Ramos (cell line): ENCODE measurements at regions not wholly inside any gene's neighbourhood (a gene's known extent, or its start where the extent isn't known, plus 50 kb on each side); places are given as distances from the start of the nearest gene placed in this dataset.

Source experiments
- in situ Hi-C: fragments of 300-500 bp; cut with MboI; formaldehyde crosslinking; loops from one replicate; pipeline ENCODE4 v1.14.3; 2022; ENCODE audit warnings: low sequenced_read_pairs; ENCODE audit not compliant: unreplicated experiment

DNA sequence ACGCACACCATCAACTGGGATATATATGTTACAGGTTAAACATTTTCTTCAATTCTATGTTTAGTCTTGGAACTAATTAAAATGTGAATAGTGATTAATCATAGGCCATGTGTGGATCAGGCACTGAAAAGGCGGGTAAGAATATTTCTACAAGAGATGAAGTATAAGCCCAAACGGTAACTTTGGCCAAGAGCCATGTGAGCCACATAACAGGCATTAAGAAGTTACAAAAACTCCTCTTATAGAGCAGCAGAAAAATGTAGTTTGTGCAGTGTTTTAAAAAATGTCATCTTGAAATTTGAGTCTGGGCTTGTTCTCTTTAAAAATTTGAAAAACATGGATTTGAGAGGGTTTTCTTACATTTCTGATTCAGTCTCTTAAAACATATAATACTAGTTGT is 521.8 kb upstream of the DIPK2B start:
- in situ Hi-C loops = no loop called here

GRCh38 chrX:45719751-45720501 is 519.2 kb upstream of the DIPK2B start:
- in situ Hi-C loops = no loop called here

DNA sequence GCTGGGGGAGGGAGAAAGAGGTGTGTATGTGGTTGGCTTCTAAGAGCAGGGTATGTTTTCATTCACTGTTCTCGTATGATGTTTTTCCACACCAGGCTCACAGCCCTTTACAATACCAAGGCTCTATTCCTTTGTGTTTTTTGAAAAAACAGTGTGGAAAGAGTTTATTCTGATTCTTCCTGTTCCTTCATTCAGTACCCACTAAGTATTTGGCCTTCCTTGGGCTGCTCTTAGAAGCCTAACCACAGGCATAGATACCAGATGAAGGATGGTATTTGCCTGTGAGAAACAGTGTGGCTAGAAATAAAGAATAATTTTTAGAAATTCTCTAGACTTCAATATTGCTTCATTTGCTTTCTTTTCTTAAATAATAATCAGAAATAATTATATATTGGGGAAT is 518.0 kb upstream of the DIPK2B start:
- in situ Hi-C loops = no loop called here

GRCh38 chrX:45716750-45717149 is 516.1 kb upstream of the DIPK2B start:
- in situ Hi-C loops = no loop called here

GRCh38 chrX:45715748-45716147 is 515.1 kb upstream of the DIPK2B start:
- in situ Hi-C loops = no loop called here

- in situ Hi-C loops = no loop called here
Measured at GRCh38 chrX:45714866-45715265, 514.2 kb upstream of the DIPK2B start.

DNA sequence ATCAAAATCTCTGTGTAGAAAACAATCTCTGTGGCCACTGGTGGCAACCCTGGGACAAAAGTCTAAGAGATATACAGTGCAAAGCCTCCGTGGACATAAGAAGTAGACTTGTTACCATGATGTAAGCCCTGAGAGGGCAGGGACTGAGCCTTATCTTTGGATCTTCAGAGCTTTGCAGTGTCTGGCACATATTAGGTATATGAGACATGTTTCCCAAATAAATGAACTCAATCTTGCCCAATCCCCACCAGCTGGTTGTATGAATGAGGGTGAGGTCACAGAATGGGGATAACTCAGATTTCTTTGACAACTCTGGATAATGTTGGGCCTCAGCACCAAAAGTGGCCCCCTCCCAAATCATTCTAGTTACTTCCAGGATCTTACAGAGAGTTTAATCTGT is 511.4 kb upstream of the DIPK2B start:
- in situ Hi-C loops = no loop called here

- in situ Hi-C loops = no loop called here
Measured at GRCh38 chrX:45711231-45711630, 510.6 kb upstream of the DIPK2B start.

DNA sequence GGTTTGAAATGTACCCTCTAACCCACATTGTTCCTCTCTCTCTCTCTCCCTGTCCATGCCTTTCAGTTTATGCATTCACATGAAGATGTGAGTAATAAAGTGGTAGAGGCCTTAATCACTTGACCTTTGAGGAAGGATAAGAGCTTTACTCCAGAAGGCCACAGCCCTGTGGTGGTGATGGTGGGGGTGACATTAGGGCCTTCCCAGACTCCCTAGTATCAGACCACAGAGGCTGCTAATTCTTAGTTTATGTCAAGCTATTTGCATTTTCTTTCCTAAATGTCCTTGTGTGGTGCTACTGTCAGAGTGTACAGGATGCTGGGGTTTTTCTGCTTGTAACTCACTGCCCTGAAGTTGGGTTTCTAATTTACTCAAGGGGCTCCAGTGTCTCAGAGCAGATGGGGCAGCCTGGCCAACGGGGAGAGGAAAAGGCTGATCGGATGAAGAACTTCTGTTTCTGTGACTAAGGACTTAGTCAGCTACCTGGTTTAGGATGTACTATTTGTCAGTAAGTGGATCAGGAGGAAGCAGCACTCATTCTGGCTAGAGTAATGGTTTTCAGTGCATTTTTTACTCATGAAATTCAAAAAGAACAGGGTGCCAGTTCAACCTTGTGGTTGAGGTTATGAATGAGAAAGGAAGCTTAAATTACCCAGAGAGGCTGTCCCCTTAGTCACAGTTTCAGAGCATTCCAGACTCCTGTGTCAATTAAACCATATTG is 509.6 kb upstream of the DIPK2B start:
- in situ Hi-C loops = no loop called here

DNA sequence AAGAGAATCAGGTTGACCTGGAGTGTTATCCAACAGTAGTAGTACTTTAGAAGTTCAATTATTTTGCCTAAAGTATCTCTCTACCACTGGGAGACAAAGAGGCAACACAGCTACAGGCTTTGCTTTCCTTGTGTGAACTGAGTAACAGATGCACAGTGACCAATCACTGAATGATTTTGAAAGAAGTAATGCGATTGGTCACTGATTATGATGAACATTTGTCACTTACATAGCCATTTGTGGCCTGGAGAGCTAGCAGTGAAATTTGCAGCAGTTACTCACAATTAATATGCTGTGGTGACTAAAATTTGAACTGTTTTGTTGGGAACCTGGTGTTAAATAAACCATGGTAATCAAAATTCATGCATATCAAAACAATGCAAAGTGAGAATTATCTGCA is 508.7 kb upstream of the DIPK2B start:
- in situ Hi-C loops = no loop called here

- in situ Hi-C loops = no loop called here
Measured at GRCh38 chrX:45699158-45699557, 498.5 kb upstream of the DIPK2B start.

GRCh38 chrX:45697591-45697990 is 496.9 kb upstream of the DIPK2B start:
- in situ Hi-C loops = no loop called here

GRCh38 chrX:45696736-45697135 is 496.1 kb upstream of the DIPK2B start:
- in situ Hi-C loops = no loop called here

DNA sequence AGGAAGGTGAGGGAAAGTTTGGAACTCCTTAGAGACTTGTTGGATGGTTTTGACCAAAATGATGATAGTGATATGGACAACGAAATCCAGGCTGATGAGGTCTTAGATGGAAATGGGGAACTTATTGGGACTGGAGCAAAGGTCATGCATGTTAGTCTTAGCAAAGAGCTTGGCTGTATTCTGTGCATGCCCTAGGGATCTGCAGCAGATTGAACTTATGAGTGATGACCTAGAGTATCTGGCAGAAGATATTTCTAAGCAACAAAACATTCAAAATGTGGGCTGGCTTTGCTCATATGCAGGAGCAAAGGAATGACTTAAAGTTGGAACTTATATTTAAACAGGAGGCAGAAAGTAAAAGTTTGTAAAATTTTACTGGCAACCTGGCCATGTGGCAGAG is 489.3 kb upstream of the DIPK2B start:
- in situ Hi-C loops = no loop called here

- in situ Hi-C loops = no loop called here
Measured at GRCh38 chrX:45683914-45684313, 483.2 kb upstream of the DIPK2B start.

GRCh38 chrX:45681891-45682290 is 481.2 kb upstream of the DIPK2B start:
- in situ Hi-C loops = no loop called here

DNA sequence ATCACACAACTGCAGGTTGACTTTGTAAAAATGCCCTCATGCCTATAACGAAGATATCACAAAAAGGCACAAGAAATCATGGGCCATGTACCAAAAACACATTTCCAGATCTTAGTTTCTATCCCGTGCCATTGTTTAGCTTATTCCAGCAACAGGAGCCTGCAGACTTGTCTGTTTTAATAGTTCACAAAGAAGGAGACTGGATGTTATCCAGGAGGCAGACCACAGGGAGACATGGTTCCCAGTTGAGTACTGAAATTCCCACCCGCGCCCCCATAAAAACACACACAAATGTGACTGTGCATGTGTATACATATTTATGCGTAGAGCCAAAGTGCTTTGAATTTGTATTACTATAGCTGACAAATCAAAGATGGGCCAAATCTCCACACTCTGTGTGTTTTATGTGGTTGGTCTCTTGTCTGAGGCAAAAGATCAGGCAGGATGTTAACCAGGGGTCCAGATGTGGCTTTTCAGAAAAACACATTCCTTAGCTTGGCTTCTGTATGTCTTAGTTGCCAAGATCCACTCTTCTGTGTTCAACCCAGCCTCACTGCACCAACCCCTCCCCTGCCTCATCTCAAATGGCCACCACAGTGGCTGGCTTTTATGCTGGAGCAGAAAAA is 469.2 kb upstream of the DIPK2B start:
- in situ Hi-C loops = no loop called here

DNA sequence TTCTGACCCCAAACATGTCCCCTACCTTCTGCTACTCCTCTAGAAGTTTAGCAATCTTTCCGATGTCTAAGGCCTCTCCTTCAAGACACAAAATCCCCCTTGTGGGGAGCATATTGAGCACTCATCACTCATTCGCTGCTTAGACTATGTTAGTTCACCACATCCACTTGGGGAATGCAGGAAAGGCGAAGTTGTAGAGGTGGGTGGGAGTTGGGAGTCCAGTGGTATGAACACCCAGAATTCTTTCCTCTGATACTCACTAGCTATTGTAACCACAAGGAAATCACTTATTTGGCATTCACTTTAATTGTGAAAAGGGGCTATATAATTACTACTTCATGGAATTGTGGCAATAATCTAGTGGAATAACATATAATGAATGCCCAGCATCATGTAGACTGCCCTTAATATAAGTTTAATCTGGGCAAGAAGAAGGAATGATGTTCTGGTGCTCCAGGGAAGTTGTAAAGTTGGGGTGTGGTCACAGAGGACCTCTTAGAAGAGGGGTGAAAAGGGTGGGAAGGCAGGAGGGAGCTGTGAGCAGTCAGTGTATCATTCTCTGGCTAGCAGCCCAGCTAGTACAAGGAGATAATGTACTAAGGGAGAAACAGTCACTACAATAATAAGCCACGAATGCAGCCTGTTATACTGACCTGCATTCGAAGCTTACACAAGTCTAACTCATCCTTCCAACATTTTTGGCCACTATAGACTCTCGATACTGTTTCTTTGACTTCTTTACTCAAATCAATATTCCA is 468.2 kb upstream of the DIPK2B start:
- in situ Hi-C loops = no loop called here

GRCh38 chrX:45667666-45668065 is 467.0 kb upstream of the DIPK2B start:
- in situ Hi-C loops = no loop called here

DNA sequence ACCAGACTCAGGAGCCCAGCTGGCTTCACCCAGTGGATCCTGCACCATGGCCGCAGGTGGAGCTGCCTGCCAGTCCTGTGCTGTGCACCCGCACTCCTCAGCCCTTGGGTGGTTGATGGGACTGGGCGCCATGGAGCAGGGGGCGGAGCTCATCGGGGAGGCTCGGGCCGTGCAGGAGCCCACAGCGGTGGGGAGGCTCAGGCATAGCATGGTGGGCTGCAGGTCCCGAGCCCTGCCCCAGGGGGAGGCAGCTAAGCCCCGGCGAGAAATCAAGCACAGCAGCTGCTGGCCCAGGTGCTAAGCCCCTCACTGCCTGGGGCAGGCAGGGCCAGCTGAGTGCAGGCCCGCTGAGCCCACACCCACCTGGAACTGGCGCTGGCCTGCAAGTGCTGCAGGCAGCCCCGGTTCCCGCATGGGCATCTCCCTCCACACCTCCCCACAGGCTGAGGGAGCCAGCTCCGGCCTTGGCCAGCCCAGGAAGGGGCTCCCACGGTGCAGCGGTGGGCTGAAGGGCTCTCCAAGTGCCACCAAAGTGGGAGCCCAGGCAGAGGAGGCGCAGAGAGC is 464.1 kb upstream of the DIPK2B start:
- in situ Hi-C loops = no loop called here
